ENCODE measurements at regions not wholly inside any gene's neighbourhood (a gene's known extent, or its start where the extent isn't known, plus 50 kb on each side); places are given as distances from the start of the nearest gene placed in this dataset.

- no peaks in the 10 kb centered on the region for H3K27me3 ChIP-seq
- DNase-seq, result peak in 2 of 3 donors; percentile 68 to 82
- peaks cover 0 to 11% (median 0%) of the 10 kb centered on the region in 4 donors for H3K4me1 ChIP-seq
- no peaks in the 10 kb centered on the region for H3K36me3 ChIP-seq
- no peaks in the 10 kb centered on the region for H3K9me3 ChIP-seq
- no peak overlapping the region for H3K4me3 ChIP-seq
- H3K27ac ChIP-seq, result no peak overlapping the region
- TF ChIP-seq CTCF (IDR thresholded peaks at IDR 0.05) (no peak), POLR2A (IDR thresholded peaks at IDR 0.05) (no peak)
These were observed 80.5 kb upstream of the RALGPS2 start for GRCh38 chr1:178644308-178645120.

- H3K4me1 ChIP-seq, result peaks cover 0 to 11% (median 0%) of the 10 kb centered on the region in 4 donors
- H3K9me3 ChIP-seq, result no peaks in the 10 kb centered on the region
- H3K4me3 ChIP-seq, result no peak overlapping the region
- no peaks in the 10 kb centered on the region for H3K36me3 ChIP-seq
- H3K27ac ChIP-seq, result no peak overlapping the region
- TF ChIP-seq CTCF (IDR thresholded peaks at IDR 0.05), result no peak
- TF ChIP-seq POLR2A (IDR thresholded peaks at IDR 0.05), result no peak
- no peaks in the 10 kb centered on the region for H3K27me3 ChIP-seq
- no peak for DNase-seq
These were observed 79.8 kb upstream of the RALGPS2 start for GRCh38 chr1:178645157-178645807.

- no peaks in the 10 kb centered on the region for H3K9me3 ChIP-seq
- TF ChIP-seq CTCF (IDR thresholded peaks at IDR 0.05) (no peak), POLR2A (IDR thresholded peaks at IDR 0.05) (no peak)
These were observed 79.2 kb upstream of the RALGPS2 start for GRCh38 chr1:178645808-178646200.

GRCh38 chr1:178646821-178647220 lies 78.2 kb upstream of the RALGPS2 start:
- Histone ChIP-seq H3K27me3 (no peaks in the 10 kb centered on the region), H3K27ac (no peak overlapping the region), H3K9me3 (no peaks in the 10 kb centered on the region), H3K4me3 (no peak overlapping the region), H3K36me3 (no peaks in the 10 kb centered on the region), H3K4me1 (peaks cover 0 to 17% (median 0%) of the 10 kb centered on the region in 4 donors)
- no peak for TF ChIP-seq CTCF (IDR thresholded peaks at IDR 0.05)
- TF ChIP-seq POLR2A (IDR thresholded peaks at IDR 0.05), result no peak
- no peak for DNase-seq

More at GRCh38 chr1:178645808-178646200, 79.2 kb upstream of the RALGPS2 start:
- Histone ChIP-seq H3K4me1 (peaks cover 0 to 11% (median 0%) of the 10 kb centered on the region in 4 donors), H3K27me3 (no peaks in the 10 kb centered on the region), H3K27ac (no peak overlapping the region), H3K36me3 (no peaks in the 10 kb centered on the region), H3K4me3 (no peak overlapping the region)
- DNase-seq, result no peak

GRCh38 chr1:178648151-178648550 lies 76.9 kb upstream of the RALGPS2 start:
- TF ChIP-seq CTCF (IDR thresholded peaks at IDR 0.05) (no peak), POLR2A (IDR thresholded peaks at IDR 0.05) (no peak)
- no peaks in the 10 kb centered on the region for H3K27me3 ChIP-seq
- H3K9me3 ChIP-seq, result no peaks in the 10 kb centered on the region
- no peak for DNase-seq
- H3K4me3 ChIP-seq, result no peak overlapping the region
- H3K36me3 ChIP-seq, result no peaks in the 10 kb centered on the region
- peaks cover 0 to 23% (median 0%) of the 10 kb centered on the region in 4 donors for H3K4me1 ChIP-seq
- no peak overlapping the region for H3K27ac ChIP-seq

Measured in Peyer's patch (tissue), 4 donors.